ENCODE measurements at regions not wholly inside any gene's neighbourhood (a gene's known extent, or its start where the extent isn't known, plus 50 kb on each side); places are given as distances from the start of the nearest gene placed in this dataset.
A peak's percentile ranks its signal among the peaks of the same experiment; 100 is the strongest.

- no peak for TF ChIP-seq MYPOP (CRISPR knock-in tag; IDR thresholded peaks at IDR 0.05)
- no peak for TF ChIP-seq MAX (IDR thresholded peaks at IDR 0.05)
- no peak for TF ChIP-seq ZSCAN29 (CRISPR knock-in tag; conservative IDR thresholded peaks at IDR 0.05)
- no peak for TF ChIP-seq CHD2 (IDR thresholded peaks at IDR 0.05; ENCODE audit: low read depth, low read length)
- TF ChIP-seq ETS1 (CRISPR knock-in tag; IDR thresholded peaks at IDR 0.05), result no peak
Measured at GRCh38 chr12:59372956-59373355, 222.9 kb upstream of the SLC16A7 start (continued).

- in situ Hi-C loops (cut with HindIII; ENCODE audit: extremely low pct_ligation_motif_present, low pct_unique_long_range_greater_than_20kb) (no loop called here), intact Hi-C loops (cut with micrococcal nuclease; ENCODE audit: unreplicated experiment) (no loop called here)
- H3K9me3 ChIP-seq (ENCODE audit: low read length), result no peaks in the 10 kb centered on the region
- no TSS peak for BruUV-seq (replicated peaks)
- DNase-seq (ENCODE audit: low spot score) (no peak), ATAC-seq (no peak), FAIRE-seq (no peak)
- H3K36me3 ChIP-seq (replicated peaks in 1 of 2; ENCODE audit: control insufficient read depth in 1 of 2, insufficient read depth in 2 of 2, low read length in 2 of 2), result no peaks in the 10 kb centered on the region
- H3K27ac ChIP-seq (ENCODE audit: extremely low read length, insufficient read depth, low read length), result no peak overlapping the region
- no peaks in the 10 kb centered on the region for H3K27me3 ChIP-seq (ENCODE audit: control insufficient read depth in 1 of 2, insufficient read depth in 2 of 2, low read length in 2 of 2)
- ChIA-PET POLR2A (no interaction called here), CTCF (ENCODE audit: low intra/inter-chr PET ratio, low total read pairs) (no interaction called here)
- no peaks in the 10 kb centered on the region for H3K79me2 ChIP-seq (ENCODE audit: insufficient read depth, low read length)
- H3K4me2 ChIP-seq (ENCODE audit: low read depth, low read length), result no peak overlapping the region
- H3K4me1 ChIP-seq (ENCODE audit: insufficient read depth, low read length), result no peaks in the 10 kb centered on the region
- peak in 1 of 2 experiments; percentile 9; a peak in 1 of 4 replicates for TF ChIP-seq MAFK (conservative IDR thresholded peaks at IDR 0.05 in 1 of 2, IDR thresholded peaks at IDR 0.05 in 1 of 2; ENCODE audit: low read length in 2 of 2)
- TF ChIP-seq ZNF83 (CRISPR knock-in tag; IDR thresholded peaks at IDR 0.05; ENCODE audit: borderline replicate concordance), result no peak
- 2% methylated on average over 3 of the region's 3 CpGs for WGBS (ENCODE audit: low lambda C conversion rate)
- no peak overlapping the region for H2AFZ ChIP-seq (ENCODE audit: low read length)
- H4K20me1 ChIP-seq (ENCODE audit: insufficient read depth, low read length), result no peaks in the 10 kb centered on the region
- H3K4me3 ChIP-seq (replicated peaks in 1 of 3; ENCODE audit: insufficient read depth in 1 of 3, low read depth in 2 of 3, low read length in 3 of 3), result no peak overlapping the region
- no peak overlapping the region for H3K9ac ChIP-seq (ENCODE audit: insufficient read depth, low read depth, low read length)
Measured at GRCh38 chr12:59370933-59371332, 224.9 kb upstream of the SLC16A7 start.

All from HepG2 (cell line).